MCF 10A (cell line): ENCODE measurements at regions not wholly inside any gene's neighbourhood (a gene's known extent, or its start where the extent isn't known, plus 50 kb on each side); places are given as distances from the start of the nearest gene placed in this dataset.

ENCODE experiments used
- BruUV-seq: library from RNA; stranded (reverse); fragments of 400-500 nt; replicated peaks from 2 replicates; lab custom pipeline; 2021; lab: Mats Ljungman, UMichigan
- CTCF ChIA-PET: fragments of 300-600 bp; sonication (Branson Sonifier 250); formaldehyde crosslinking; extraction: SDS; loops from one replicate; lab custom pipeline; 2021; ENCODE audit warnings: antibody characterized with exemption, inconsistent platforms; lab: Yijun Ruan, JAX
- POLR2A ChIA-PET: fragments of 300-600, 350-650 bp; sonication (Branson Sonifier 250); formaldehyde crosslinking; extraction: SDS; loops from one replicate; lab custom pipeline; 2020; ENCODE audit warnings: antibody characterized with exemption, inconsistent platforms; lab: Yijun Ruan, JAX
- DNase-seq: peaks from one replicate; pipeline ENCODE4 v3.0.0-alpha.2; 2018; ENCODE audit not compliant: unreplicated experiment
- H3K27ac Mint-ChIP-seq: one replicate; pipeline ENCODE4 v1.8.0; 2022; ENCODE audit warnings: mild to moderate bottlenecking, low read depth, mixed read lengths; ENCODE audit not compliant: unreplicated experiment
- H3K27me3 Mint-ChIP-seq: one replicate; pipeline ENCODE4 v1.8.0; 2022; ENCODE audit warnings: mixed read lengths; ENCODE audit not compliant: insufficient read depth, unreplicated experiment
- H3K36me3 Mint-ChIP-seq: one replicate; pipeline ENCODE4 v1.8.0; 2022; ENCODE audit warnings: mild to moderate bottlenecking, moderate library complexity, mixed read lengths; ENCODE audit not compliant: insufficient read depth, unreplicated experiment
- H3K4me1 Mint-ChIP-seq: one replicate; pipeline ENCODE4 v1.8.0; 2022; ENCODE audit warnings: mixed read lengths; ENCODE audit not compliant: insufficient read depth, unreplicated experiment
- H3K4me3 Mint-ChIP-seq: one replicate; pipeline ENCODE4 v1.8.0; 2022; ENCODE audit warnings: mild to moderate bottlenecking, moderate library complexity, mixed read lengths; ENCODE audit not compliant: unreplicated experiment
- H3K9me3 Mint-ChIP-seq: one replicate; pipeline ENCODE4 v1.8.0; 2022; ENCODE audit warnings: mixed read lengths; ENCODE audit not compliant: unreplicated experiment
- intact Hi-C: fragments of 100-400 bp; cut with micrococcal nuclease; formaldehyde crosslinking; loops from 2 replicates; pipeline ENCODE4 v1.14.1; 2022
- TF ChIP-seq, protein P1 (sequence below): fragments of 200-600 bp; IDR thresholded peaks from one replicate; pipeline ENCODE4 v1.8.0; 2022; ENCODE audit warnings: antibody characterized with exemption, mild to moderate bottlenecking; ENCODE audit not compliant: unreplicated experiment

- no TSS peak for BruUV-seq
- no peaks in the 10 kb centered on the region for H3K36me3 Mint-ChIP-seq
- no peaks in the 10 kb centered on the region for H3K9me3 Mint-ChIP-seq
- H3K4me3 Mint-ChIP-seq = no peak overlapping the region
- DNase-seq = no peak
- no peaks in the 10 kb centered on the region for H3K4me1 Mint-ChIP-seq
- H3K27me3 Mint-ChIP-seq = peaks cover 39% of the 10 kb centered on the region
- ChIA-PET POLR2A (no interaction called here), CTCF (no interaction called here)
- H3K27ac Mint-ChIP-seq = no peak overlapping the region
- TF ChIP-seq, protein P1, sequence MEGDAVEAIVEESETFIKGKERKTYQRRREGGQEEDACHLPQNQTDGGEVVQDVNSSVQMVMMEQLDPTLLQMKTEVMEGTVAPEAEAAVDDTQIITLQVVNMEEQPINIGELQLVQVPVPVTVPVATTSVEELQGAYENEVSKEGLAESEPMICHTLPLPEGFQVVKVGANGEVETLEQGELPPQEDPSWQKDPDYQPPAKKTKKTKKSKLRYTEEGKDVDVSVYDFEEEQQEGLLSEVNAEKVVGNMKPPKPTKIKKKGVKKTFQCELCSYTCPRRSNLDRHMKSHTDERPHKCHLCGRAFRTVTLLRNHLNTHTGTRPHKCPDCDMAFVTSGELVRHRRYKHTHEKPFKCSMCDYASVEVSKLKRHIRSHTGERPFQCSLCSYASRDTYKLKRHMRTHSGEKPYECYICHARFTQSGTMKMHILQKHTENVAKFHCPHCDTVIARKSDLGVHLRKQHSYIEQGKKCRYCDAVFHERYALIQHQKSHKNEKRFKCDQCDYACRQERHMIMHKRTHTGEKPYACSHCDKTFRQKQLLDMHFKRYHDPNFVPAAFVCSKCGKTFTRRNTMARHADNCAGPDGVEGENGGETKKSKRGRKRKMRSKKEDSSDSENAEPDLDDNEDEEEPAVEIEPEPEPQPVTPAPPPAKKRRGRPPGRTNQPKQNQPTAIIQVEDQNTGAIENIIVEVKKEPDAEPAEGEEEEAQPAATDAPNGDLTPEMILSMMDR = no peak
- intact Hi-C loops = no loop called here
These were observed 161.4 kb upstream of the KCNG1 start for GRCh38 chr20:51184289-51184688.

GRCh38 chr20:51183451-51183850, 160.5 kb upstream of the KCNG1 start:
- no peaks in the 10 kb centered on the region for H3K9me3 Mint-ChIP-seq
- intact Hi-C loops = no loop called here
- ChIA-PET POLR2A (interaction anchor here (0.7 to 1.0 kb wide), 2 partner anchors 13 to 64 kb away, joined by 3 read pairs; no protein-coding TSS in a partner anchor), CTCF (interaction anchor here (0.7 to 1.0 kb wide), 4 partner anchors 44 to 226 kb away, joined by 3 read pairs; no protein-coding TSS in a partner anchor)
- no peak overlapping the region for H3K4me3 Mint-ChIP-seq
- TF ChIP-seq, protein P1 = no peak
- no peaks in the 10 kb centered on the region for H3K4me1 Mint-ChIP-seq
- DNase-seq = no peak
- no TSS peak for BruUV-seq
- no peak overlapping the region for H3K27ac Mint-ChIP-seq
- peaks cover 47% of the 10 kb centered on the region for H3K27me3 Mint-ChIP-seq
- no peaks in the 10 kb centered on the region for H3K36me3 Mint-ChIP-seq

DNA sequence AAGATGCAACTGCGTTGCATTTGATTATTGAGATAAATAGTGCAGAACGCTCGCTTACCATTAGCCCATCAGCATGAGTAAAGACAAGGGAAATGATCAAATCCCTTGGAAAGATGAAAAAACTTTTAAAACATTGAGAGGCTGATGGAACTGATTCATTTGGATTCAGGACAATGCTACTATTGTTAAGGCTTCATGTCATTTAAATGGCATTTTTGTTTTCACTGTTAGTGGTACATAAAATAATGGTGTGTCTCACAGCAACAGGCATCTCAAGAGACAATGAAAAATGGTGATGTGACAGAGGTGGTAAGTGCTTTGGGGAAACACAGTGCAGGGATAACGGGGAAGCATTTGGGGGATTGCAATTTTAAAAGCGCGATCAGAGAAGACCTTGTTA, 159.7 kb upstream of the KCNG1 start:
- Mint-ChIP-seq H3K4me1 (no peaks in the 10 kb centered on the region), H3K9me3 (no peaks in the 10 kb centered on the region), H3K4me3 (no peak overlapping the region), H3K27me3 (peaks cover 47% of the 10 kb centered on the region), H3K36me3 (no peaks in the 10 kb centered on the region), H3K27ac (no peak overlapping the region)
- CTCF ChIA-PET = interaction anchor here (0.9 to 1.0 kb wide), 2 partner anchors 195 to 225 kb away, joined by 3 read pairs; no protein-coding TSS in a partner anchor
- intact Hi-C loops = no loop called here
- BruUV-seq = no TSS peak
- TF ChIP-seq, protein P1 = no peak
- no peak for DNase-seq
- POLR2A ChIA-PET = no interaction called here

DNA sequence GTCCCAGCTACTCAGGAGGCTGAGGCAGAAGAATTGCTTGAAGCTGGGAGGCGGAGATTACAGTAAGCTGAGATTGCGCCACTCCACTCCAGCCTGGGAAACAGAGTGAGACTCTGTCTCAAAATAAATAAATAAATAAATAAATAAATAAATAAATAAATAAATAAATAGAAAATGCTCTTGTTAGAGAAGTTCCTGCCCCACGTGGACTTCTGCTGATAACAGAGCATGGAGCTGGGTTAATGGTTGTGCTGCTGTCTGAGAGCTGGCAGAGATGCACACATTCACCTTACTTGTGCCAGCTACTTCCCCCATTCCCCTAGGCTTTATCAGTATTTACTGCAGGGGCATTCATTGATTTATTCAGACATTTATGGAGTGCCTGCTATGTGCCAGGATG, 155.2 kb upstream of the KCNG1 start:
- POLR2A ChIA-PET = no interaction called here
- Mint-ChIP-seq H3K9me3 (no peaks in the 10 kb centered on the region), H3K36me3 (no peaks in the 10 kb centered on the region), H3K4me1 (no peaks in the 10 kb centered on the region), H3K4me3 (no peak overlapping the region), H3K27ac (no peak overlapping the region), H3K27me3 (peaks cover 47% of the 10 kb centered on the region)
- BruUV-seq = no TSS peak
- intact Hi-C loops = no loop called here
- TF ChIP-seq, protein P1 = no peak
- CTCF ChIA-PET = interaction anchor here (1.1 to 2.3 kb wide), 3 partner anchors 129 to 191 kb away, joined by 3 to 9 read pairs (median 3); no protein-coding TSS in a partner anchor
- DNase-seq = no peak
